Eye (tissue), 1 donor: ENCODE measurements at regions not wholly inside any gene's neighbourhood (a gene's known extent, or its start where the extent isn't known, plus 50 kb on each side); places are given as distances from the start of the nearest gene placed in this dataset.

Source experiments
- DNase-seq: peaks from one replicate; pipeline ENCODE4 v3.0.0-alpha.2; 2015

- no peak for DNase-seq
These were observed 90.0 kb downstream of the FAM174B start for GRCh38 chr15:92565351-92566125.

DNA sequence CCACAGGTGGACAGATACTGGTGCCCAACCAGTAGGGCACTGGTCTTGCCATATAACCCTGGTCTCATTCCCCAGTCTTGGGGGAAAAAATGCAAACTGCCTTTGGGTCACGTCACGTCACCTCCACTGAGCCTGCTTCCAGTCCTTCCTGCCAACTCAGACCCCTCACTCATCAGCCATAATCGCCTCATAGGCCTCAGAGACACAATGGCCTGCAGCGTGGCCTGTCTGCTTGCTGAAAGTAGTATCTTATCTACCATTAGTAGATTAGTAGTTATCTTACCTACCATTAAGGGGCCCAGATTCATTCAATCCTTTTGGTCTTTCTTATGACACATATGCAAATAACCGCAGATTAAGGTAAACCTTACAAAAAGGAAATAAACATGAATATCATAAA, 93.8 kb downstream of the FAM174B start:
- no peak for DNase-seq

- no peak for DNase-seq
These were observed 102.3 kb downstream of the FAM174B start for GRCh38 chr15:92553317-92553716.

- no peak for DNase-seq
These were observed 109.6 kb downstream of the FAM174B start for GRCh38 chr15:92545996-92546395.

GRCh38 chr15:92541291-92542200, 114.0 kb downstream of the FAM174B start:
- DNase-seq = no peak

- no peak for DNase-seq
These were observed 117.5 kb downstream of the FAM174B start for GRCh38 chr15:92538115-92538514.

GRCh38 chr15:92533298-92533697, 122.3 kb downstream of the FAM174B start:
- DNase-seq = no peak

GRCh38 chr15:92531406-92531805, 124.2 kb downstream of the FAM174B start:
- no peak for DNase-seq

DNA sequence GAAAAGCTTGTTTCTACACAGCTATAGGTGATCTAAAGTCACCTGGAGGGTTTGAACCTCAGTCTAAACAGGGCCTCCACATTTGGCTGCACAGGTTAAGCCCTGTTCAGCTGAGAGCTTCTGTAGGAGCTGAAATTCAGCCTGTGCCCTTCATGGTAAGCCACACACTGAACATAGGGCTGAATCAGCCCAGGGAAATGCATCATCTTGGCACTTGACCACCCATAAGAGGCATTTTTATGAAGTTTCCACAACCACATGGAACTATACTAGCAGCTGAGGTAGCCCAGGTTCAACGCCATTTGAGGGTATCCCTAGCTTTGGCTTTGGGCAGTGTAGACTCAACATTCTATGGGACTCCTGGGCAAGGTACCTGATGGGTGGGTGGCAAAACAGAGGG, 126.8 kb downstream of the FAM174B start:
- no peak for DNase-seq

GRCh38 chr15:92527197-92527596, 128.4 kb downstream of the FAM174B start:
- DNase-seq = no peak

GRCh38 chr15:92525758-92526245, 129.8 kb downstream of the FAM174B start:
- no peak for DNase-seq

- peak; percentile 29 for DNase-seq
These were observed 130.6 kb downstream of the FAM174B start for GRCh38 chr15:92524874-92525565.

DNA sequence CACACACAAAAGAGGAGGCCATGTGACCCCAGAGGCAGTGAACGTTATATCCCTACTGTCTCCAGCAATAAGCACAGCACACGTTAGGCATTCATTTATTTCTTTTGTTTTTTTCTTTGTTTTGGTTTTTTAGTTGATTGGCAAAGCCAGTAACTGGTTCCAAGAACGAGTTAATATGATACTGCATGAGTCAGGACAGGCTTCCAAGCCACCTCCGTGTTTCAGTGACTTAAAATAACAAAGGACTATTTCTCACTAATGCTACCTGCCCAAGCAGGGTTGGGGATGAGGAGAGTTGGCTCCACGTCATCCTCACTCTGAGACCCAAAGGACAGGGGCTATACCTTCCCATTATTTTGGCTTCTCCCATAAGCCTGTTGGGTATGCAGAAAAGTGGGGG, 130.5 kb downstream of the ST8SIA2 start:
- no peak for DNase-seq

DNA sequence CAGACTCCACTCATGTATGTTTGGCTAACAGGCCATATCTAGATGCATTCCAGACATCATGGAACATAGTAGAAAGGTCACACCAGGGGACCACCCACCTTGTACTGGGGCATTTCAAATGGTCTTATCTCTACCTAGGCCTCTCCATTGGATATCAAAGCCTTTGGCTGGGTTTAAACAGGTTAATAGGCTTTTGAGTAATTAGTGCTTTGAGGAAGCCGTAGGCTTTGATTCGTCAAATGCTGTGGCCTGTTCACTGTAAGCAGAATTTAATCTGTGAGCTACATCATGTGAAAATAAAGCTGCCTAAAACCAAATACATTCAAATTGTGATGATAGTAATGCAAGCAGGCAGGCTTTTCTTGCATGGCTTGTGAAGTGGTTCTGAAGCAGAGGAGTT, 129.5 kb downstream of the ST8SIA2 start:
- peak; percentile 50 for DNase-seq

- peak; percentile 91 for DNase-seq
These were observed 127.9 kb downstream of the ST8SIA2 start for GRCh38 chr15:92521624-92522008.

DNA sequence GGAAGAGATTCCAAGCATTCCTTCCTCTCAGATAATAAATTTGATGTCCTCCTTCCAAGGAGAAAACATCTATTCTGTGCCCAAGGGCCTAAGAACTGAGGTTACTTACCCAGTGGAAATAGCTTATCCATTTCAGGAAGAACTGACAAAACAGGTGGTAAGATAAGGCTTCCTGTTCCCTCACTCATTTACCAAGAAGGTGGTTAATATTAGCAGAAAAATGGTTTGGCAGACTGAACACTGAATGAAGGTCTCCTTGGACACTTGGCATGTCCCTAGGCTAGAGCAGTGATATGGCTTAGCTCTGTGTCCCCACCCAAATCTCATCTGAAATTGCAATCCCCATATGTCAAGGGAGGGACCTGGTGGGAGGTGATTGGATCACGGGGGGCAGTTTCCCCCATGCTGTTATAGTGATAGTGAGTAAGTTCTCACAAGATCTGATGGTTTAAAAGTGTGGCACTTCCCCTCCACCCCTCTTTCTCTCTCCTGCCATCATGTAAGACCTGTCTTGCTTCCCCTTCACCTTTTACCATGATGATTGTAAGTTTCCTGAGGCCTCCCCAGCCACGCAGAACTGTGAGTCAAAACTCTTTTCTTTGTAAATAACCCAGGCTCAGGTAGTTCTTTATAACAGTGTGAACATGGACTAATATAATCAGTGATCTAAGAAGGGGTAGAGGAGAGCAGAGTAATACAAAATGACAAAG, 127.4 kb downstream of the ST8SIA2 start:
- no peak for DNase-seq

- no peak for DNase-seq
These were observed 126.0 kb downstream of the ST8SIA2 start for GRCh38 chr15:92519709-92520108.
